ENCODE measurements at regions not wholly inside any gene's neighbourhood (a gene's known extent, or its start where the extent isn't known, plus 50 kb on each side); places are given as distances from the start of the nearest gene placed in this dataset.

- no peak for TF ChIP-seq EZH2 (IDR thresholded peaks at IDR 0.05; ENCODE audit: insufficient read depth, poor library complexity, severe bottlenecking)
- no peak for TF ChIP-seq EZH2phosphoT487 (IDR thresholded peaks at IDR 0.05; ENCODE audit: insufficient read depth, low read depth)
- Histone ChIP-seq H3K4me1 (ENCODE audit: insufficient read depth) (no peaks in the 10 kb centered on the region), H2AFZ (no peak overlapping the region), H3F3A (ENCODE audit: insufficient read depth) (no peaks in the 10 kb centered on the region), H3K9me2 (ENCODE audit: insufficient read depth) (no peaks in the 10 kb centered on the region), H3K9me3 (ENCODE audit: low read depth) (no peaks in the 10 kb centered on the region), H3K79me2 (ENCODE audit: insufficient read depth) (no peaks in the 10 kb centered on the region), H3K4me2 (ENCODE audit: unreplicated experiment) (no peak overlapping the region), H3K4me3 (no peak overlapping the region), H4K20me1 (ENCODE audit: insufficient read depth) (no peaks in the 10 kb centered on the region), H3K27me3 (replicated peaks; ENCODE audit: insufficient read depth) (no peaks in the 10 kb centered on the region), H3K36me3 (ENCODE audit: low read depth) (no peaks in the 10 kb centered on the region), H3K9ac (no peak overlapping the region), H3K27ac (no peak overlapping the region)
- in situ Hi-C loops (cut with MboI) = no loop called here
- WGBS, 2 experiments (ENCODE audit: low coverage in 1 of 2, low lambda C conversion rate in 2 of 2, missing lambda C conversion rate in 2 of 2) = 70 to 73% methylated on average over 21 of the region's 21 CpGs
- no peak for DNase-seq
Observed at GRCh38 chr22:48079505-48080290, 1317.2 kb downstream of the TBC1D22A start.

GRCh38 chr22:48078825-48079224 is 1316.4 kb downstream of the TBC1D22A start:
- no peaks in the 10 kb centered on the region for H3K79me2 ChIP-seq (ENCODE audit: insufficient read depth)
- no peak overlapping the region for H3K27ac ChIP-seq
- no peaks in the 10 kb centered on the region for H3K27me3 ChIP-seq (replicated peaks; ENCODE audit: insufficient read depth)
- no peaks in the 10 kb centered on the region for H3K4me1 ChIP-seq (ENCODE audit: insufficient read depth)
- no peak overlapping the region for H3K4me3 ChIP-seq
- H3F3A ChIP-seq (ENCODE audit: insufficient read depth) = no peaks in the 10 kb centered on the region
- no peaks in the 10 kb centered on the region for H3K9me3 ChIP-seq (ENCODE audit: low read depth)
- no peaks in the 10 kb centered on the region for H4K20me1 ChIP-seq (ENCODE audit: insufficient read depth)
- 22 to 33% methylated on average over 5 of the region's 5 CpGs for WGBS, 2 experiments (ENCODE audit: low coverage in 1 of 2, low lambda C conversion rate in 2 of 2, missing lambda C conversion rate in 2 of 2)
- DNase-seq = no peak
- TF ChIP-seq EZH2phosphoT487 (IDR thresholded peaks at IDR 0.05; ENCODE audit: insufficient read depth, low read depth) = no peak
- TF ChIP-seq EZH2 (IDR thresholded peaks at IDR 0.05; ENCODE audit: insufficient read depth, poor library complexity, severe bottlenecking) = no peak
- H3K9ac ChIP-seq = no peak overlapping the region
- H3K4me2 ChIP-seq (ENCODE audit: unreplicated experiment) = no peak overlapping the region
- no peak overlapping the region for H2AFZ ChIP-seq
- H3K36me3 ChIP-seq (ENCODE audit: low read depth) = no peaks in the 10 kb centered on the region
- no peaks in the 10 kb centered on the region for H3K9me2 ChIP-seq (ENCODE audit: insufficient read depth)
- in situ Hi-C loops (cut with MboI) = no loop called here

- Histone ChIP-seq H4K20me1 (ENCODE audit: insufficient read depth) (no peaks in the 10 kb centered on the region), H3K4me1 (ENCODE audit: insufficient read depth) (no peaks in the 10 kb centered on the region), H3K9me2 (ENCODE audit: insufficient read depth) (no peaks in the 10 kb centered on the region), H3K4me3 (no peak overlapping the region), H3K9ac (no peak overlapping the region), H2AFZ (no peak overlapping the region), H3K27ac (no peak overlapping the region), H3K27me3 (replicated peaks; ENCODE audit: insufficient read depth) (no peaks in the 10 kb centered on the region), H3K9me3 (ENCODE audit: low read depth) (no peaks in the 10 kb centered on the region), H3K36me3 (ENCODE audit: low read depth) (no peaks in the 10 kb centered on the region), H3K4me2 (ENCODE audit: unreplicated experiment) (no peak overlapping the region), H3K79me2 (ENCODE audit: insufficient read depth) (no peaks in the 10 kb centered on the region), H3F3A (ENCODE audit: insufficient read depth) (no peaks in the 10 kb centered on the region)
- WGBS, 2 experiments (ENCODE audit: low coverage in 1 of 2, low lambda C conversion rate in 2 of 2, missing lambda C conversion rate in 2 of 2) = 42 to 48% methylated on average over 6 of the region's 6 CpGs
- in situ Hi-C loops (cut with MboI) = no loop called here
- TF ChIP-seq EZH2phosphoT487 (IDR thresholded peaks at IDR 0.05; ENCODE audit: insufficient read depth, low read depth) (no peak), EZH2 (IDR thresholded peaks at IDR 0.05; ENCODE audit: insufficient read depth, poor library complexity, severe bottlenecking) (no peak)
- no peak for DNase-seq
Observed at GRCh38 chr22:48077699-48078098, 1315.2 kb downstream of the TBC1D22A start.

GRCh38 chr22:48076008-48076407 is 1313.6 kb downstream of the TBC1D22A start:
- Histone ChIP-seq H3K4me2 (ENCODE audit: unreplicated experiment) (no peak overlapping the region), H3K79me2 (ENCODE audit: insufficient read depth) (no peaks in the 10 kb centered on the region), H3K9me2 (ENCODE audit: insufficient read depth) (no peaks in the 10 kb centered on the region), H3K27ac (no peak overlapping the region), H2AFZ (no peak overlapping the region), H3K4me1 (ENCODE audit: insufficient read depth) (no peaks in the 10 kb centered on the region), H3K9ac (no peak overlapping the region), H3K27me3 (replicated peaks; ENCODE audit: insufficient read depth) (no peaks in the 10 kb centered on the region), H3K36me3 (ENCODE audit: low read depth) (no peaks in the 10 kb centered on the region), H4K20me1 (ENCODE audit: insufficient read depth) (no peaks in the 10 kb centered on the region), H3F3A (ENCODE audit: insufficient read depth) (no peaks in the 10 kb centered on the region), H3K9me3 (ENCODE audit: low read depth) (no peaks in the 10 kb centered on the region), H3K4me3 (no peak overlapping the region)
- in situ Hi-C loops (cut with MboI) = no loop called here
- WGBS, 2 experiments (ENCODE audit: low coverage in 1 of 2, low lambda C conversion rate in 2 of 2, missing lambda C conversion rate in 2 of 2) = 18 to 22% methylated on average over 10 of the region's 10 CpGs
- no peak for DNase-seq
- no peak for TF ChIP-seq EZH2phosphoT487 (IDR thresholded peaks at IDR 0.05; ENCODE audit: insufficient read depth, low read depth)
- no peak for TF ChIP-seq EZH2 (IDR thresholded peaks at IDR 0.05; ENCODE audit: insufficient read depth, poor library complexity, severe bottlenecking)
